Tibial nerve (tissue), 4 donors: ENCODE measurements at regions not wholly inside any gene's neighbourhood (a gene's known extent, or its start where the extent isn't known, plus 50 kb on each side); places are given as distances from the start of the nearest gene placed in this dataset.
"Not testable (repeated sequence)": the region's sequence is repeated elsewhere in the genome, so short reads cannot be mapped to it uniquely, and the experiment has no call there.

ENCODE experiments used
- DNase-seq, 2 donors: peaks; one replicate each; pipeline ENCODE4 v3.0.0-alpha.2; 2019; ENCODE audit warnings: low spot score in 2 of 2
- H3K27ac ChIP-seq, 4 donors: fragments of 200-600 bp; sonication (generic) in 3 of 4; one replicate each; pipeline ENCODE4 v1.5.1; 2017 to 2019; ENCODE audit warnings: mild to moderate bottlenecking in 1 of 4
- H3K27me3 ChIP-seq, 2 donors: fragments of 200-600 bp; sonication (generic) in 1 of 2; one replicate each; pipeline versions ENCODE4 v1.5.1 to v1.6.0; 2017 to 2019
- H3K36me3 ChIP-seq, 3 donors: fragments of 200-600 bp; sonication (generic); one replicate each; pipeline ENCODE4 v1.5.1; 2018 to 2019
- H3K4me1 ChIP-seq, 4 donors: fragments of 200-600 bp; sonication (generic) in 3 of 4; one replicate each; pipeline ENCODE4 v1.5.1; 2017 to 2019
- H3K4me3 ChIP-seq, 4 donors: fragments of 200-600 bp; sonication (generic) in 3 of 4; one replicate each; pipeline ENCODE4 v1.5.1; 2017 to 2019; ENCODE audit warnings: mild to moderate bottlenecking in 1 of 4, moderate library complexity in 1 of 4
- H3K9me3 ChIP-seq, 4 donors: fragments of 200-600 bp; sonication (generic) in 3 of 4; one replicate each; pipeline ENCODE4 v1.5.1; 2017 to 2019
- CTCF ChIP-seq, 5 experiments: fragments of 200-600 bp in 3 of 5; fragments of 450-650 bp in 2 of 5; sonication (generic) in 3 of 5; IDR thresholded peaks; one replicate each; pipeline ENCODE4 v1.5.1; 2016 to 2019; ENCODE audit warnings: antibody characterized with exemption in 5 of 5, mild to moderate bottlenecking in 3 of 5, moderate library complexity in 2 of 5
- EP300 ChIP-seq, 2 donors: sonication (generic); formaldehyde crosslinking; IDR thresholded peaks; one replicate each; pipeline ENCODE4 v1.6.1; 2017; ENCODE audit warnings: antibody characterized with exemption in 2 of 2, mild to moderate bottlenecking in 1 of 2
- POLR2A ChIP-seq, 2 donors: fragments of 450-650 bp; IDR thresholded peaks; one replicate each; pipeline ENCODE4 v1.6.1; 2017; ENCODE audit warnings: antibody characterized with exemption in 2 of 2, mild to moderate bottlenecking in 2 of 2, moderate library complexity in 2 of 2
- WGBS, 2 donors: methylation state at CpG; one replicate each; pipeline ENCODE4 v1.1.5; 2018; 5-methylcytosine and 5-hydroxymethylcytosine counted together

- H3K36me3 ChIP-seq, result no peaks in the 10 kb centered on the region
- H3K27ac ChIP-seq, result no peak overlapping the region
- H3K4me1 ChIP-seq, result no peaks in the 10 kb centered on the region
- TF ChIP-seq CTCF (IDR thresholded peaks at IDR 0.05), result no peak
- no peak for TF ChIP-seq EP300 (IDR thresholded peaks at IDR 0.05)
- no peak for TF ChIP-seq POLR2A (IDR thresholded peaks at IDR 0.05)
- no peak overlapping the region for H3K4me3 ChIP-seq
- H3K27me3 ChIP-seq, result no peaks in the 10 kb centered on the region
- WGBS, 2 donors, result 52 to 61% methylated on average over 12 to 13 of the region's 13 CpGs
- peaks cover 0 to 24% (median 2%) of the 10 kb centered on the region in 4 donors for H3K9me3 ChIP-seq
- no peak for DNase-seq
Observed at GRCh38 chr12:131445184-131445774, 265.6 kb upstream of the SFSWAP start.

- peaks cover 0 to 29% (median 2%) of the 10 kb centered on the region in 4 donors for H3K9me3 ChIP-seq
- TF ChIP-seq CTCF (IDR thresholded peaks at IDR 0.05) (no peak), EP300 (IDR thresholded peaks at IDR 0.05) (no peak), POLR2A (IDR thresholded peaks at IDR 0.05) (no peak)
- H3K27ac ChIP-seq, result no peak overlapping the region
- H3K4me3 ChIP-seq, result no peak overlapping the region
- H3K27me3 ChIP-seq, result no peaks in the 10 kb centered on the region
- DNase-seq, result no peak
- no peaks in the 10 kb centered on the region for H3K36me3 ChIP-seq
- 51% methylated on average over 7 to 12 of the region's 12 CpGs for WGBS, 2 donors
- H3K4me1 ChIP-seq, result no peaks in the 10 kb centered on the region
Observed at GRCh38 chr12:131445795-131446194, 265.1 kb upstream of the SFSWAP start.

- not testable (repeated sequence) for H3K27me3 ChIP-seq, H3K4me1 ChIP-seq, H3K36me3 ChIP-seq, H3K4me3 ChIP-seq, DNase-seq, H3K27ac ChIP-seq
- WGBS, 2 donors, result 89 to 91% methylated on average over 10 to 14 of the region's 14 CpGs
- H3K9me3 ChIP-seq, result peaks cover 0 to 40% (median 2%) of the 10 kb centered on the region in 4 donors
Observed at GRCh38 chr12:131447636-131448035, 263.3 kb upstream of the SFSWAP start.

- TF ChIP-seq EP300 (IDR thresholded peaks at IDR 0.05) (no peak), POLR2A (IDR thresholded peaks at IDR 0.05) (no peak), CTCF (IDR thresholded peaks at IDR 0.05) (no peak)
- H3K27me3 ChIP-seq, result no peaks in the 10 kb centered on the region
- no peaks in the 10 kb centered on the region for H3K4me1 ChIP-seq
- H3K36me3 ChIP-seq, result no peaks in the 10 kb centered on the region
- peaks cover 0 to 40% (median 2%) of the 10 kb centered on the region in 4 donors for H3K9me3 ChIP-seq
- H3K4me3 ChIP-seq, result no peak overlapping the region
- no peak overlapping the region for H3K27ac ChIP-seq
- DNase-seq, result no peak
- 81 to 86% methylated on average over 12 to 13 of the region's 13 CpGs for WGBS, 2 donors
Observed at GRCh38 chr12:131448254-131448795, 262.6 kb upstream of the SFSWAP start.

GRCh38 chr12:131449027-131449426 lies 261.9 kb upstream of the SFSWAP start:
- Histone ChIP-seq H3K4me1 (no peaks in the 10 kb centered on the region), H3K27me3 (no peaks in the 10 kb centered on the region), H3K4me3 (no peak overlapping the region), H3K27ac (no peak overlapping the region), H3K36me3 (no peaks in the 10 kb centered on the region), H3K9me3 (peaks cover 0 to 40% (median 2%) of the 10 kb centered on the region in 4 donors)
- WGBS, 2 donors, result 95 to 98% methylated on average over 6 of the region's 6 CpGs
- no peak for TF ChIP-seq POLR2A (IDR thresholded peaks at IDR 0.05)
- no peak for TF ChIP-seq CTCF (IDR thresholded peaks at IDR 0.05)
- no peak for TF ChIP-seq EP300 (IDR thresholded peaks at IDR 0.05)
- DNase-seq, result no peak
